DND-41 (cell line): ENCODE measurements at regions not wholly inside any gene's neighbourhood (a gene's known extent, or its start where the extent isn't known, plus 50 kb on each side); places are given as distances from the start of the nearest gene placed in this dataset.

Experiments
- EZH2 ChIP-seq: IDR thresholded peaks from 3 replicates; pipeline ENCODE4 v1.6.1; 2012; ENCODE audit warnings: borderline replicate concordance, low read depth, mild to moderate bottlenecking, moderate library complexity, low read length, inconsistent platforms; ENCODE audit not compliant: severe bottlenecking
- TF ChIP-seq, protein P1 (sequence below): IDR thresholded peaks from 2 replicates; pipeline ENCODE4 v1.5.1; 2012; ENCODE audit warnings: borderline replicate concordance, low read length, moderate library complexity, mild to moderate bottlenecking; ENCODE audit not compliant: poor library complexity, severe bottlenecking; ENCODE audit errors: extremely low read depth

DNA sequence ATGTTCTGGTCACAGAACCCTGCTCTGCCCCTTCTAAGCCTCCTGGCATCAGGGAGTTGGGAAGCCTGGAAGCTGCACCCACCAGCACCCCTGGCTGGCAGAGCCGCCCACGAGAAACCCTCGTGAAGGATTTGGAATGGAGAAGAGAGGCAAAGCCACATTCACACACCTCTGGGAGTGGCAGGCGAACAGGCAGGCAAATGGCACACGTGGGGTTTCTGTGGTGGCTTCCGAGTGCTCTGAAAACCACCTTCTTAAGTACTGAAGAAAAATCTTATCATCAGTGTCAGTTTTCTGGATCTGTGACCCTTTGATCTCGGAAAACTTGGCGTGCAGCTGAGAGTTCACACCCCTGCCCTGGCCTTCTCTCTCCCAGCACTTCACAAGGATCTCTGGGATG lies 442.2 kb upstream of the FRG1 start:
- TF ChIP-seq, protein P1, sequence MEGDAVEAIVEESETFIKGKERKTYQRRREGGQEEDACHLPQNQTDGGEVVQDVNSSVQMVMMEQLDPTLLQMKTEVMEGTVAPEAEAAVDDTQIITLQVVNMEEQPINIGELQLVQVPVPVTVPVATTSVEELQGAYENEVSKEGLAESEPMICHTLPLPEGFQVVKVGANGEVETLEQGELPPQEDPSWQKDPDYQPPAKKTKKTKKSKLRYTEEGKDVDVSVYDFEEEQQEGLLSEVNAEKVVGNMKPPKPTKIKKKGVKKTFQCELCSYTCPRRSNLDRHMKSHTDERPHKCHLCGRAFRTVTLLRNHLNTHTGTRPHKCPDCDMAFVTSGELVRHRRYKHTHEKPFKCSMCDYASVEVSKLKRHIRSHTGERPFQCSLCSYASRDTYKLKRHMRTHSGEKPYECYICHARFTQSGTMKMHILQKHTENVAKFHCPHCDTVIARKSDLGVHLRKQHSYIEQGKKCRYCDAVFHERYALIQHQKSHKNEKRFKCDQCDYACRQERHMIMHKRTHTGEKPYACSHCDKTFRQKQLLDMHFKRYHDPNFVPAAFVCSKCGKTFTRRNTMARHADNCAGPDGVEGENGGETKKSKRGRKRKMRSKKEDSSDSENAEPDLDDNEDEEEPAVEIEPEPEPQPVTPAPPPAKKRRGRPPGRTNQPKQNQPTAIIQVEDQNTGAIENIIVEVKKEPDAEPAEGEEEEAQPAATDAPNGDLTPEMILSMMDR, result no peak
- TF ChIP-seq EZH2, result no peak
